Neural cell (in vitro differentiated cells): ENCODE measurements at regions not wholly inside any gene's neighbourhood (a gene's known extent, or its start where the extent isn't known, plus 50 kb on each side); places are given as distances from the start of the nearest gene placed in this dataset.

Source experiments
- H2AFZ ChIP-seq: fragments of 200-600, 300-800 bp; sonication (generic), shearing (Covaris generic); 2 replicates; pipeline ENCODE4 v1.6.0; 2014; ENCODE audit warnings: low read depth, mild to moderate bottlenecking, antibody characterized with exemption, low read length, moderate library complexity
- H3F3A ChIP-seq: fragments of 200-600 bp; shearing (Covaris generic); 2 replicates; pipeline ENCODE4 v1.6.1; 2016; ENCODE audit warnings: mild to moderate bottlenecking, moderate library complexity, mixed read lengths, antibody characterized with exemption, low read length; ENCODE audit not compliant: insufficient read depth, poor library complexity, severe bottlenecking
- H3K27ac ChIP-seq: fragments of 200-600, 300-800 bp; sonication (generic), shearing (Covaris generic); 2 replicates; pipeline ENCODE4 v1.5.1; 2014; ENCODE audit warnings: mild to moderate bottlenecking, low read length, moderate library complexity
- H3K27me3 ChIP-seq: fragments of 300-800, 200-600 bp; sonication (generic), shearing (Covaris generic); 2 replicates; pipeline ENCODE4 v1.6.0; 2014; ENCODE audit warnings: mild to moderate bottlenecking, low read depth, low read length, moderate library complexity; ENCODE audit not compliant: insufficient read depth
- H3K36me3 ChIP-seq: fragments of 300-800, 200-600 bp; sonication (generic), shearing (Covaris generic); 2 replicates; pipeline ENCODE4 v1.5.1; 2014; ENCODE audit warnings: mild to moderate bottlenecking, antibody characterized with exemption, low read length, moderate library complexity; ENCODE audit not compliant: insufficient read depth
- H3K4me2 ChIP-seq: fragments of 300-800, 200-600 bp; sonication (generic), shearing (Covaris generic); 2 replicates; pipeline ENCODE4 v1.6.0; 2014; ENCODE audit warnings: mild to moderate bottlenecking, low read length
- H3K4me3 ChIP-seq: fragments of 300-800, 200-600 bp; sonication (generic), shearing (Covaris generic); 2 replicates; pipeline ENCODE4 v1.5.1; 2014; ENCODE audit warnings: mild to moderate bottlenecking, low read length, moderate library complexity
- H3K79me2 ChIP-seq: fragments of 200-600 bp; shearing (Covaris generic); replicated peaks from 2 replicates; pipeline ENCODE4 v1.6.0; 2014; ENCODE audit warnings: mild to moderate bottlenecking, low read length, moderate library complexity; ENCODE audit not compliant: insufficient read depth
- H3K9ac ChIP-seq: fragments of 300-800, 200-600 bp; sonication (generic), shearing (Covaris generic); 2 replicates; pipeline ENCODE4 v1.6.1; 2016; ENCODE audit warnings: mild to moderate bottlenecking, low read length, mixed read lengths
- H3K9me2 ChIP-seq: fragments of 200-600 bp; shearing (Covaris generic); 2 replicates; pipeline ENCODE4 v1.6.1; 2016; ENCODE audit warnings: mild to moderate bottlenecking, low read length, mixed read lengths; ENCODE audit not compliant: insufficient read depth
- H3K9me3 ChIP-seq: fragments of 200-600, 300-800 bp; sonication (generic), shearing (Covaris generic); 2 replicates; pipeline ENCODE4 v1.6.1; 2016; ENCODE audit warnings: mild to moderate bottlenecking, mixed run types, low read length, moderate library complexity, mixed read lengths
- H4K20me1 ChIP-seq: fragments of 200-600 bp; shearing (Covaris generic); 2 replicates; pipeline ENCODE4 v1.6.1; 2016; ENCODE audit warnings: mild to moderate bottlenecking, mixed run types; ENCODE audit not compliant: insufficient read depth
- CTCF ChIP-seq: fragments of 450-650 bp; IDR thresholded peaks from 2 replicates; pipeline ENCODE4 v1.5.1; 2014; ENCODE audit warnings: antibody characterized with exemption, mild to moderate bottlenecking, moderate library complexity; ENCODE audit not compliant: poor library complexity, severe bottlenecking
- EP300 ChIP-seq: fragments of 450-650 bp; conservative IDR thresholded peaks from 2 replicates; pipeline ENCODE4 v1.6.1; 2014; ENCODE audit warnings: antibody characterized with exemption, mild to moderate bottlenecking, moderate library complexity; ENCODE audit not compliant: poor library complexity, severe bottlenecking
- EZH2 ChIP-seq: fragments of 200-600, 300-800 bp; shearing (Covaris generic), sonication (generic); IDR thresholded peaks from 2 replicates; pipeline ENCODE4 v1.6.1; 2014; ENCODE audit warnings: antibody characterized with exemption, low read length, borderline replicate concordance, mild to moderate bottlenecking; ENCODE audit not compliant: insufficient read depth, poor library complexity, severe bottlenecking
- MXI1 ChIP-seq: fragments of 450-650 bp; conservative IDR thresholded peaks from 2 replicates; pipeline ENCODE4 v1.6.1; 2014; ENCODE audit warnings: antibody characterized with exemption, mild to moderate bottlenecking; ENCODE audit not compliant: poor library complexity, severe bottlenecking
- POLR2AphosphoS5 ChIP-seq: IDR thresholded peaks from 2 replicates; pipeline ENCODE4 v1.6.1; 2012
- RAD21 ChIP-seq: fragments of 450-650 bp; conservative IDR thresholded peaks from 2 replicates; pipeline ENCODE4 v1.6.1; 2014; ENCODE audit warnings: antibody characterized with exemption, mild to moderate bottlenecking, moderate library complexity
- REST ChIP-seq: IDR thresholded peaks from 2 replicates; pipeline ENCODE4 v1.6.1; 2012; ENCODE audit warnings: borderline replicate concordance
- SMC3 ChIP-seq: fragments of 450-650 bp; conservative IDR thresholded peaks from 2 replicates; pipeline ENCODE4 v1.6.1; 2014; ENCODE audit warnings: antibody characterized with exemption, mild to moderate bottlenecking, moderate library complexity; ENCODE audit not compliant: poor library complexity
- TAF1 ChIP-seq: IDR thresholded peaks from 2 replicates; pipeline ENCODE4 v1.6.1; 2012; ENCODE audit warnings: low read depth

- Histone ChIP-seq H3K27ac (no peak overlapping the region), H3K9me2 (no peaks in the 10 kb centered on the region), H3K36me3 (no peaks in the 10 kb centered on the region)
These were observed 725.8 kb downstream of the TSN start for GRCh38 chr2:122481244-122481622.

GRCh38 chr2:122481717-122482116, 726.3 kb downstream of the TSN start:
- Histone ChIP-seq H3K9ac (no peak overlapping the region), H3K9me2 (no peaks in the 10 kb centered on the region), H3K27ac (no peak overlapping the region), H3K36me3 (no peaks in the 10 kb centered on the region), H3K4me3 (no peak overlapping the region), H3K79me2 (no peaks in the 10 kb centered on the region), H3K27me3 (no peaks in the 10 kb centered on the region), H2AFZ (no peak overlapping the region), H3K4me2 (no peak overlapping the region), H3K9me3 (no peaks in the 10 kb centered on the region), H4K20me1 (no peaks in the 10 kb centered on the region), H3F3A (peaks cover 6% of the 10 kb centered on the region)
- TF ChIP-seq CTCF, result no peak
- TF ChIP-seq REST, result no peak
- no peak for TF ChIP-seq RAD21
- no peak for TF ChIP-seq SMC3
- no peak for TF ChIP-seq EZH2

More at GRCh38 chr2:122481244-122481622, 725.8 kb downstream of the TSN start:
- H3K9ac ChIP-seq, result no peak overlapping the region
- H3K4me2 ChIP-seq, result no peak overlapping the region
- no peaks in the 10 kb centered on the region for H4K20me1 ChIP-seq
- no peaks in the 10 kb centered on the region for H3K9me3 ChIP-seq
- no peaks in the 10 kb centered on the region for H3K27me3 ChIP-seq
- no peak overlapping the region for H2AFZ ChIP-seq
- H3F3A ChIP-seq, result peaks cover 1% of the 10 kb centered on the region
- no peak for TF ChIP-seq TAF1
- no peak for TF ChIP-seq REST
- TF ChIP-seq EZH2, result no peak
- no peak for TF ChIP-seq EP300
- TF ChIP-seq CTCF, result no peak
- no peak for TF ChIP-seq MXI1
- TF ChIP-seq RAD21, result no peak
- TF ChIP-seq SMC3, result no peak
- TF ChIP-seq POLR2AphosphoS5, result no peak
- H3K4me3 ChIP-seq, result no peak overlapping the region
- H3K79me2 ChIP-seq, result no peaks in the 10 kb centered on the region
